ENCODE measurements at regions not wholly inside any gene's neighbourhood (a gene's known extent, or its start where the extent isn't known, plus 50 kb on each side); places are given as distances from the start of the nearest gene placed in this dataset.

- TF ChIP-seq POLR2AphosphoS5 (IDR thresholded peaks at IDR 0.05; ENCODE audit: low read depth) (no peak), EZH2phosphoT487 (IDR thresholded peaks at IDR 0.05; ENCODE audit: unreplicated experiment) (no peak)
Measured at GRCh38 chr2:15058721-15059157, 426.2 kb downstream of the LRATD1 start.

All from GM23338 (cell line).